ENCODE measurements at regions not wholly inside any gene's neighbourhood (a gene's known extent, or its start where the extent isn't known, plus 50 kb on each side); places are given as distances from the start of the nearest gene placed in this dataset.

DNA sequence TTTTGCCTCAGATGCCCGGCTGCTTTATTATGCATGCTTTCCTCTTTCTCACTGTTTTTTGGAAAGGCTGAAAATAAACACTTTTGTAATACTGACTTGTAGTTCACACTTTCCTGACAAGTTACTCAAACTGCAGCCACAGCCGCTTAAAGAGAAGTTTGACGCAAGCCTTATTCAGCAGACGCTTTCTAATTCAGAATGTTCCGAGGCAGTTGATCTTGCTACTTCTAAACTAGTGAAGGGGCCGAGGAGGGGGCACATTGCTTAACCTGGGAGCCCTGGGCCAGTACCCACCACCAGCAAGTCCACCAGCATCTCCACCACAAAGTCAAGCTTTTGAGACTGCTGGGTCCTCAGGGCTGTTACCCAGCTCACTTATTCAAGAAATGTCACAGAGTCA is 71.8 kb upstream of the SPRED2 start:
- DNase-seq: no peak

DNA sequence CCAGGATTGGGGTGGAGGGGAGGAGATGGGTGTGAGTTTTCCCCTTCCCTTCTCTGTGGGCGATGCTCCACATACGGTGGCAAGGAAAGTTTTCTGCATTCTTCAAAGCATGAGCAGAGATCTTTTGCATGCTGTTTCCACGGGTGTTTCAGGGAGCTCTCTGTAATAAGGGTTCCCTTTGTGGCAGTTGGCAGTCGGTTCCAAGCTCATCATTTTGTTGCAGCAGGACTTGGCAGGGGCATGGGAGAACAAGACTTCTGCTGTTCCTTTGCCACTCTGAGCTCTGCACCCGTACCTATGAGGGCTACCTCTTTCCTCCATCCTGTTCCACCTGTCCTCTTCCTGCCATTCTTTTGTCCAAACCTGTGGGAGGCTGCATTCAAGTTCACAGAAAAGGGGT is 71.3 kb upstream of the SPRED2 start:
- no peaks in the 10 kb centered on the region for H3K9me3 ChIP-seq
- in situ Hi-C loops (cut with MboI; ENCODE audit: low pct_ligation_motif_present in 1 of 4, low pct_unique_long_range_greater_than_20kb in 1 of 4, low sequenced_read_pairs in 3 of 4): no loop called here

More for the DNA sequence above, 71.8 kb upstream of the SPRED2 start:
- in situ Hi-C loops (cut with MboI; ENCODE audit: low pct_ligation_motif_present in 1 of 4, low pct_unique_long_range_greater_than_20kb in 1 of 4, low sequenced_read_pairs in 3 of 4): no loop called here
- WGBS, 2 donors (ENCODE audit: low coverage in 1 of 2): 88 to 90% methylated on average over 2 to 6 of the region's 6 CpGs
- H3K36me3 ChIP-seq: no peaks in the 10 kb centered on the region
- intact Hi-C loops (cut with DNase I; ENCODE audit: low total_unique reads): no loop called here
- TF ChIP-seq EP300 (IDR thresholded peaks at IDR 0.05; ENCODE audit: low read depth): no peak
- TF ChIP-seq, protein P1, sequence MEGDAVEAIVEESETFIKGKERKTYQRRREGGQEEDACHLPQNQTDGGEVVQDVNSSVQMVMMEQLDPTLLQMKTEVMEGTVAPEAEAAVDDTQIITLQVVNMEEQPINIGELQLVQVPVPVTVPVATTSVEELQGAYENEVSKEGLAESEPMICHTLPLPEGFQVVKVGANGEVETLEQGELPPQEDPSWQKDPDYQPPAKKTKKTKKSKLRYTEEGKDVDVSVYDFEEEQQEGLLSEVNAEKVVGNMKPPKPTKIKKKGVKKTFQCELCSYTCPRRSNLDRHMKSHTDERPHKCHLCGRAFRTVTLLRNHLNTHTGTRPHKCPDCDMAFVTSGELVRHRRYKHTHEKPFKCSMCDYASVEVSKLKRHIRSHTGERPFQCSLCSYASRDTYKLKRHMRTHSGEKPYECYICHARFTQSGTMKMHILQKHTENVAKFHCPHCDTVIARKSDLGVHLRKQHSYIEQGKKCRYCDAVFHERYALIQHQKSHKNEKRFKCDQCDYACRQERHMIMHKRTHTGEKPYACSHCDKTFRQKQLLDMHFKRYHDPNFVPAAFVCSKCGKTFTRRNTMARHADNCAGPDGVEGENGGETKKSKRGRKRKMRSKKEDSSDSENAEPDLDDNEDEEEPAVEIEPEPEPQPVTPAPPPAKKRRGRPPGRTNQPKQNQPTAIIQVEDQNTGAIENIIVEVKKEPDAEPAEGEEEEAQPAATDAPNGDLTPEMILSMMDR (IDR thresholded peaks at IDR 0.05): no peak
- no peak overlapping the region for H3K27ac ChIP-seq
- no peaks in the 10 kb centered on the region for H3K4me1 ChIP-seq
- no peaks in the 10 kb centered on the region for H3K9me3 ChIP-seq
- no peak overlapping the region for H3K4me3 ChIP-seq
- no peaks in the 10 kb centered on the region for H3K27me3 ChIP-seq

DNA sequence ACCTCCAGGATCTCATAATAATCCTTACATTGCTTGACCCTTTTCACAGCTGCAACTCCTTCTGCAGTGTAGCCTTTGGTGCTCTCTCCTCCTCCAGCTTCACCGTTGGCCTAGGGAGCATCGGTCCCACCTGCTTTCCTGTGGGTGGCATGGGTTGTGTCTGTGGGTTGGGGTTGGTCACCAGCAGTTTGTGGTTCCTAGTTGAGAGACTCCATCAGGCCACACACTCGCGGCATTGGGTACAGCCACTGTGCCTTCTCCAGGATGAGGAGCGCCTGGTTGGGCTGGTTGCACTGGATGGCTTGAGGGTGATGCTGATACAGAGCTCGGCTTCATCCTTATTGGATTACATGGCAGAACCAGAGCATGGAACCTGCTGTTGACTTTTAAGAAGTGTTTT is 69.4 kb upstream of the SPRED2 start:
- 87% methylated on average over 6 of the region's 6 CpGs; no CpG with 5 or more reads in 1 of the 2 donors for WGBS, 2 donors (ENCODE audit: low coverage in 1 of 2)
- H3K27ac ChIP-seq: no peak overlapping the region
- intact Hi-C loops (cut with DNase I; ENCODE audit: low total_unique reads) (no loop called here), in situ Hi-C loops (cut with MboI; ENCODE audit: low pct_ligation_motif_present in 1 of 4, low pct_unique_long_range_greater_than_20kb in 1 of 4, low sequenced_read_pairs in 3 of 4) (no loop called here)
- no peaks in the 10 kb centered on the region for H3K9me3 ChIP-seq
- H3K36me3 ChIP-seq: no peaks in the 10 kb centered on the region
- H3K4me1 ChIP-seq: no peaks in the 10 kb centered on the region
- H3K27me3 ChIP-seq: no peaks in the 10 kb centered on the region
- TF ChIP-seq, protein P1 (IDR thresholded peaks at IDR 0.05): no peak
- TF ChIP-seq POLR2A (IDR thresholded peaks at IDR 0.05): no peak
- no peak for TF ChIP-seq POLR2AphosphoS5 (IDR thresholded peaks at IDR 0.05)
- no peak for TF ChIP-seq EP300 (IDR thresholded peaks at IDR 0.05; ENCODE audit: low read depth)
- H3K4me3 ChIP-seq: no peak overlapping the region
- DNase-seq: no peak

More for the DNA sequence above, 71.3 kb upstream of the SPRED2 start:
- no peak for TF ChIP-seq POLR2A (IDR thresholded peaks at IDR 0.05)
- TF ChIP-seq EP300 (IDR thresholded peaks at IDR 0.05; ENCODE audit: low read depth): no peak
- TF ChIP-seq, protein P1 (IDR thresholded peaks at IDR 0.05): no peak
- no peak for TF ChIP-seq POLR2AphosphoS5 (IDR thresholded peaks at IDR 0.05)
- 76% methylated on average over 5 of the region's 5 CpGs; no CpG with 5 or more reads in 1 of the 2 donors for WGBS, 2 donors (ENCODE audit: low coverage in 1 of 2)
- H3K4me1 ChIP-seq: no peaks in the 10 kb centered on the region
- H3K4me3 ChIP-seq: no peak overlapping the region
- intact Hi-C loops (cut with DNase I; ENCODE audit: low total_unique reads): no loop called here
- H3K27ac ChIP-seq: no peak overlapping the region
- no peak for DNase-seq
- H3K27me3 ChIP-seq: no peaks in the 10 kb centered on the region
- H3K36me3 ChIP-seq: no peaks in the 10 kb centered on the region

DNA sequence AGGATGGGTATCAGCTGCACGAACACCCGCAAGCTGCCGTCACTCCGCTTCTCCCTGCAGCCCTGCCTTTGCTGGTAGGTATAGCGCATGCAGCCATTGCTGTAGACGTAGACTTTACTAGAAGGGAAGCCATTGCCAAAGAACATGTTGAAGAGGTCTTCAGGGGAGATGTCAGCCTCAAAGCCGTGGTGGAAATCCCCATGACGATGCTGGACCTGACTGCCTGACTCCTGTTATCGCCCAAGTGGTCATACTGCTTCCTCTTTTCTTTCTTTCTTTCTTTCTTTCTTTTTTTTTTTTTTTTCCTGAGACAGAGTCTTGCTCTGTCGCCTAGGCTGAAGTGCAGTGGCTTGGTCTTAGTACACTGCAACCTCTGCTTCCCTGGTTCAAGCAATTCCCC is 68.7 kb upstream of the SPRED2 start:
- Histone ChIP-seq H3K4me3 (no peak overlapping the region), H3K27me3 (no peaks in the 10 kb centered on the region), H3K9me3 (no peaks in the 10 kb centered on the region), H3K4me1 (no peaks in the 10 kb centered on the region), H3K27ac (no peak overlapping the region), H3K36me3 (no peaks in the 10 kb centered on the region)
- in situ Hi-C loops (cut with MboI; ENCODE audit: low pct_ligation_motif_present in 1 of 4, low pct_unique_long_range_greater_than_20kb in 1 of 4, low sequenced_read_pairs in 3 of 4): no loop called here
- no peak for DNase-seq
- intact Hi-C loops (cut with DNase I; ENCODE audit: low total_unique reads): no loop called here
- WGBS, 2 donors (ENCODE audit: low coverage in 1 of 2): 88 to 95% methylated on average over 9 to 10 of the region's 10 CpGs
- TF ChIP-seq, protein P1 (IDR thresholded peaks at IDR 0.05): no peak
- no peak for TF ChIP-seq EP300 (IDR thresholded peaks at IDR 0.05; ENCODE audit: low read depth)
- TF ChIP-seq POLR2A (IDR thresholded peaks at IDR 0.05): no peak
- TF ChIP-seq POLR2AphosphoS5 (IDR thresholded peaks at IDR 0.05): no peak
